AML-193 (cell line): ENCODE measurements at regions not wholly inside any gene's neighbourhood (a gene's known extent, or its start where the extent isn't known, plus 50 kb on each side); places are given as distances from the start of the nearest gene placed in this dataset.
"Not testable (repeated sequence)": the region's sequence is repeated elsewhere in the genome, so short reads cannot be mapped to it uniquely, and the experiment has no call there.

Experiments
- DNase-seq, 2 experiments: peaks; one replicate each; lab custom pipeline; 2025; lab: John Stamatoyannopoulos, UW

DNA sequence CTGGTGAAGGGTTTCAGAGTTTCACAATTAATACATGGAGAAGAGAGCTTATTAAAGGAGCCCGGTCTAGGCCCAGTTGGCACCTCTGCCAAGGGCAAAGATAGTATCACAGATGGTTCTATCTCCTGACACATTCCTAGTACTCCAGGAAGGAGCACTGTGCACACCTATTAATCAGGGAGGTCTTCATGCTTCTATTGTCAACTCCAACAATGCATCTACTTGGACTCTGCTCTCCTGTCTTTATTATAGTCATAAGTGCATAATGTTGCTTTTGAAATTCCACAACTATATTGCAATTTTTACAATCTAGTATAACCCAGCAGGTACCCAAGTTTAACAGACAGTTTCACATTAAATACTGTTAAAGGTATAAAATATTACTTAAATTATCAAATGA lies 174.5 kb upstream of the TSC22D1 start:
- no peak for DNase-seq

DNA sequence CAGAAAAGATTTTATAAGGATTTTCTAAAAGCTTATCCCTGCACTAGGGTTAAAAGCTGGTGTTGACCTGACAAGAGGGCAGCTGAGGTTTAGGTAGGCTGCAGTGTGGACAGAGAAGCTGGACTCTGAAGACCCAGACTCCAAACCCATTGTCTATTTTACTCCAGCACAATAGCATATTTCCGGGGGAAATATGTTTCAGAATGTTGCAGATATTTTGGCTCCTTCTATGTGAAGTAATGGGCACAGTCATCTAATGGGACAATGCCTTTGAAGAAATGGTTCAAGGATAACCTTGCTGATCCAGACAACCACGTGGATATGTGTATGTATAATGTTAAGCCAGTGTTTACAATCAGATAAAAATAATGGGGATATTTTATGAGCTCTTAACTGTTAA lies 173.8 kb upstream of the TSC22D1 start:
- DNase-seq = no peak

- DNase-seq = no peak
These were observed 172.3 kb upstream of the TSC22D1 start for GRCh38 chr13:44748439-44748838.

GRCh38 chr13:44747179-44747578 lies 171.0 kb upstream of the TSC22D1 start:
- no peak for DNase-seq

GRCh38 chr13:44746690-44747089 lies 170.6 kb upstream of the TSC22D1 start:
- no peak for DNase-seq

- no peak for DNase-seq
These were observed 168.9 kb upstream of the TSC22D1 start for GRCh38 chr13:44744880-44745633.

- no peak for DNase-seq
These were observed 163.4 kb upstream of the TSC22D1 start for GRCh38 chr13:44739539-44739938.

DNA sequence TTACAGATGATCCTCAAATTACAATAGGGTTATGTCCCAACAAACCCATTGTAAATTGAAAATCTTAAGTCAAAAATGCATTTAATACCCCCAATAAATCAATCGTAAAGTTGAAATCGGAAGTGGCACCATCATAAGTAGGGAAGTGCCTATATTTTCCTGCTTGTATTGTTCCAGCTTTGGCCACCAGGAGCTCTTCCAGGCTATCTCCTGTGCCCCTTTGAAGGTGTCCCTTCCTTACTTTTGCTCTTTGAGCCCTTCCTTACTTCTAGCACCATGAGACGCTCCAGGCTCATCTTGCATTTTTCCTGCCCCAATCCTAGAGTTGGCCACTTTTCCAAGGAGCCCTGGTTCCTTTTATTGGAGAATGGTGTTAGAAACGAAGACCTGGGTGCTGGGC lies 163.0 kb upstream of the TSC22D1 start:
- no peak for DNase-seq

DNA sequence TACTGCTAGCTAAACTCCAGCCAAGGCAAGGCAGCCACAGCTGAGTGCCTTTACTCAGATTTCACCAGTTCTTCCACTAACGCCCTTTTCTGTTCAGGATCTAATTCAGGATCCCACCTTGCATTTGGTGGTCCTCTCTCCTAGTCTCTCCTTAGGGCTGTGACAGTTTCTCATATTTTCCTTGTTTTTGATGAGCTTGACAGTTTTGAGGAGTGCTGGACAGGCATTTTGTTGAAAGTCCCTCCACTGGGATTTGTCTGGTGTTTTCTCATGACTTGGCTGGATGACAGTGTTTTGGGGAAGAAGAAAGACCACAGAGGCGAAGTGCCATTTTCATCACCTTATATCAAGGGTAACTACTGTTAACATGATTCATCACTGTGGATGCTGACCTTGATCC lies 162.3 kb upstream of the TSC22D1 start:
- no peak for DNase-seq

- DNase-seq = no peak
These were observed 159.7 kb upstream of the TSC22D1 start for GRCh38 chr13:44735806-44736205.

DNA sequence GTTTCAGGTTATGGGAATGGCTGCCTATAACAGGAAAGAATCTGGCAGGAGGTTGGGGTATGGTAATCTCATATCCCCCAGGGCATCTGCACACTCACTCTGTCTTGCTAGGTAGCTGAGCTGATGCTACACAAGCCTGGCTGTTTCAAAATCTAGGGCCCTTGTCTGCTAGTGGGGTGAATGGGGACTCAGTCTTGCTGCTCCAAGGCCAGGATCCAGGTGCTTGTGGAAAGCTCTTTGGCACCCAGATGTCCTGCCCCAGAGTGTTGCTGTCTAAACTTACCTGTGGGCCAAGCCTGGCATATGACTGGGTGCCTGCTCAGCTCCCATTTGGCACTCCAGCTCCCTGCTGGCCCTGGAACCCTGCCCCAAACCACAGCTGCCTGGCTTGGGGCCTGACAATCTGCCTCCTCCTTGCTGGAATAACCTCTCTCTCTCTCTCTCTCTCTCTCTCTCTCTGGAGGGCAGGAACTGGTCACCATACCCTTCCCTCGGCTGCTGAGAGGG lies 158.1 kb upstream of the TSC22D1 start:
- DNase-seq = no peak

DNA sequence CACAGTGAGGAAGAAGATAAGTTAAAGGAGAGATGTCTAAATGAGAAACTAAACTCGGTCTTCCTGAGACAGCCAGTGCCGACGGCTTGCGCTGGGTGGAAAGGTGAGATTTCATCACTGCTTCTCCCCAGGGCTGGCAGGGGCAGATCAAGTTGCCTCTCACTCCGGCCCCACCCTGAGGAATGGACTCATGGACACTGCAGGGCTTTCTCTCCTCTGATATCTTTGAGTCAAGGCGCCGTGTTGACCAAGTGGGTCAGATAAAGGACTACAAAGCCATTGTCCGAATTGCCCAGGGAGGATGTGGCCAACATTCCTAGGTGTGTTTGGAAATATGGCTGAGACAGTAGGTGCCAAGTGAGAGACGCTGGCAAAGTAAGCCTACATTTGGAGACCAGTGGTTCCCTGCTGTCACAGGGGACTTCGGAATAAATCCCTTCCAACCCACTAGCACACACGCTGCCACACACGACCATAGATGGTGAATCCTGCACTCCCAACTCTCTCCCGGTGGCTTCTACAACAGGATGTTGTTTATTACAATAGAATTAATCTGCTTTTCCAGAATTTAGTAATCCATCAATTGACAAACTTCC lies 156.5 kb upstream of the TSC22D1 start:
- DNase-seq = no peak

DNA sequence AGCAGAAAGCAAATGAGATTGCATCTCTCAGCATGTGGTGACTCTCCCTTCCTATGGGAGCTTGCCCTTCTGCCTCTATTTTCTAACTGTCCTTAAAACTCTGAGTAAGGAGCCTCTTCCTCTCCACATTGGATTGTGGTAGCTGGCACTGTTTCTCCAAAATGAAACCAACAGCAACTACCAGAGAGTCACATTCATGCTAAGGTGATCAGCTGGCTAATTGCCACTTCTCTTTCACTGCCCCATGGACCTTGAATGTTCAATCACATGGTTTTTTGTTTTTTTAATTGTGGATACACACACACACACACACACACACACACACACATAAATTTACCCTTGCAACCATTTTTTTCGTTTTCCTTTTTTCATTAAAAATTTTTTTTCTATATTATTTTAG lies 154.7 kb upstream of the TSC22D1 start:
- no peak for DNase-seq

GRCh38 chr13:44730099-44730498 lies 154.0 kb upstream of the TSC22D1 start:
- no peak for DNase-seq

DNA sequence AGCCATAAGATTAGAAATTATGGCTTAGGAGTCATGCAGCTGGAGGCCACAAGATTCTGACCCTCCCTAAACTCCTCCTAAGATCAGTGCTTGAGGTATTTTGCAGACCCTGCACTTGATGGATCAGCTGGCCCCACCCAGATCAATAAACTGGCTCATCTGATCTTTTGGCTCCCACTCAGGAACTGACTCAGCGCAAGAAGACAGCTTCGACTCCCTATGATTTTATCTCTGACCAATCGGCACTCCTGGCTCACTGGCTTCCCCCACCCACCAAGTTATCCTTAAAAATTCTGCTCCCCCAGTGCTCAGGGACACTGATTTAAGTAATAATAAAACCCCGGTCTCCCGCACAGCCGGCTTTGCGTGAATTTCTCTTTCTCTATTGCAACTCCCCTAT lies 151.5 kb upstream of the TSC22D1 start:
- DNase-seq = not testable (repeated sequence)

- DNase-seq = no peak
These were observed 150.6 kb upstream of the TSC22D1 start for GRCh38 chr13:44726778-44727177.

DNA sequence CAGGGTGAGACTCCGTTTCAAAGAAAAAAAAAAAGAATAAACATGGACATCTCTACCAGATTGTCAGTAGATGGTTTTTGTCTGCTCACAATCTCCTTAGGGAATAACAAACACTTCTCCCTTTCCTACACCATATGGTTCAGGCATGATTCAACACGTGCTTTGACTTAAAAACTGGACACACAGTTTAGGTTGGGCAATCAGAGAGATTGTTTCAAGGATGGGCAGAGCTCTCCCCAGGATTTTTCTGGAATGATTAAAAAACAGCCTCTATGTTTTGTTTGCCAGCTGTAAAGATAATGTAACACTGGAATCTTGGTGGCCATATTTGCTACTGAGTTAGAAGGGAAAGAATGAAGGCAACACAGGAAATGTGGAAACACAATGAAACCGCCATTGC lies 150.1 kb upstream of the TSC22D1 start:
- DNase-seq = no peak

DNA sequence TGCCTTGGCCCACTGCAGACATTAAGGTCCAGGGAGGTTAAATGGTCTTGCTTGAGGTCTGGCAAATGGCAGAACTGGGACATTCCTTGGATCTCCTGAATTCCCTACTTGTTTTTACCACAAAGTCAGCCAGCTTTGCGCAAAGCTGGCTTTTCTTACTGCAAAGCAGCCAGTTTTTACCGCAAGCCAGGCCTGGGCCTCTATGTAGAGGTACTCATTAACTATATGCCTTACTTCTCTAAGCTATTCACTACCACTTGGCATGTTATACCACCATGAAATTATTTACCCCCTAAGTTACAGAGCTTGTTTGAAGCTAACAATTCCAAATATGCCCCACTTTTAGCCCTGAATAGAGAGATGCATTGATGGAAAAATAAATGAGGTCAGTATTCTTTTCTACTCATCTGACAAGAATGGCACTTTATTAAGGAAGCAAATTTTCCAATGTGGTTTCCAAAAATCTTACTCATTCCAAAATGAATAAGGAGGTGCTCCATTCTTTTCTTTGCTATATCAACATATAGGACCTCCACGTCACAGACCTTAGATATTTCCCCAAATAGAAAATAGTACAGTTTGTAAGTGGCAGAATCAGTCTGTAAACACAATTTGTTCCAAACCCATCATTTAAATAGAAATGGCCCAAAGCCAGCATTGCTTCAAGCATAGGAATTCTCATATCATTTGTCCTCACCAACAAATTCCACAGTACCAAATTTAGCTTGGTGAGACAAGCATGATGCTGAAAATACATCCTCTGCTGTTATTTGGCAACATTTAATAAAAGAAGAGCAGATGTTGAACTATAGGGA lies 143.9 kb upstream of the TSC22D1 start:
- no peak for DNase-seq

DNA sequence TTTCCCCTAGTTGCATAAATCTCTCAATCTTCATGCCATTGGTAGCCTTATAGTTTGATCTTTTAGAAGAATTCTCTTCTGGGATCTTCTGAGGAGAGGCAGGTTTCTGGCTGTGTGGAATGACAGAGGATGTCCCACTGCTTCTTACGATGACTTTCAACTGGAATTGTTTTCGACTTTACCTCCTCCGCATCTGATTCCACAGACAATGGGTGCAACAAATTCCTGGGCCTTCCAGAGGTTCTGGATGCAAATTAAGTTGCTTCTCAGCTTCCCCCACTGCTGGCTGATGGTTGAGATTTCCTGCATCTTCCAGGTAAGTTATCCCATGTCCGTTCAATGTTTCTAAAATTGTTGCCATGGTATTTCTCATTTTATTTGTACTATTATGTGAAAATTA lies 142.3 kb upstream of the TSC22D1 start:
- no peak for DNase-seq

DNA sequence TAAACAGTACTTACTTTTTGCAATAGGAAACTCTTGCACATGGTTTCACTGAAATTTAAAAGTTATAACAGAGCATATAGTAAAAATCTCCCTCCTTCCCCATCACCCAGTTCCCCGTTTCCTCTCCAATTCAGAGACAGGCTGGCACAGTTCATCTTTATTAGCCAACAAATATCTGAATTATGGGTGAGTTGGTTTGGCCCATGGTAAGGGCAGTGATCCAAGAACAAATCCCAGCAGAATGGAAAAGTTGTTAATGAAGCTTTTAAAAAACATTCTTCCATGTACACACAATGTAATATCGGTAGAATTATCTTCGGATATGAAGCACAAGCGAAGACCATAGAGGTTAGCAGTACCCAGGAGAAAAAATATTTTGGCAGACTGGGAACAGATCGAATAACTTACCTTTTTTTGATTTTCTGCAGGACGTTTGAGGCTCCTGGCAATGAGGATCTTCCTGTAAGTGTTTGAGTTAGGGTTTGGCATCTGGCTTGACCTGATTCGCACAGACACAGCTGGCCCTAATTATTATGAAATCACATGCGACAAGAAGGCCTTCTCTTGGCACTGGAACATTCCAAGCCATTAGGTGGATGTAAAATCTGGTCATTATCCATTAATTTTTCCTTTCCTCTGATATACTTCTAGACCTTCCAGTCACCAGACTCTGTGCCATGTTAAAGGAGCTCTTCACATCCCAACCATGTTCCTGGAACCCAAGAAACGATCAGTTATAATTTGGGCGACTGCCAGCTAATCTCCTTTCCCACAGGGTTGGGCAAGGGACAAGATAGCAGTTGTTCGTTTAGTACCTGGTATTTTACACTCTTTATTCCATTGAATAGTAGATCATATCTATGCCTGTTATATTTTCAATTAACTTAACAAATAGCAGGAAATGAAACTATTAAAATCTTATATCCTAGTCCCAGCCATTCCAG lies 139.4 kb upstream of the TSC22D1 start:
- DNase-seq = no peak

DNA sequence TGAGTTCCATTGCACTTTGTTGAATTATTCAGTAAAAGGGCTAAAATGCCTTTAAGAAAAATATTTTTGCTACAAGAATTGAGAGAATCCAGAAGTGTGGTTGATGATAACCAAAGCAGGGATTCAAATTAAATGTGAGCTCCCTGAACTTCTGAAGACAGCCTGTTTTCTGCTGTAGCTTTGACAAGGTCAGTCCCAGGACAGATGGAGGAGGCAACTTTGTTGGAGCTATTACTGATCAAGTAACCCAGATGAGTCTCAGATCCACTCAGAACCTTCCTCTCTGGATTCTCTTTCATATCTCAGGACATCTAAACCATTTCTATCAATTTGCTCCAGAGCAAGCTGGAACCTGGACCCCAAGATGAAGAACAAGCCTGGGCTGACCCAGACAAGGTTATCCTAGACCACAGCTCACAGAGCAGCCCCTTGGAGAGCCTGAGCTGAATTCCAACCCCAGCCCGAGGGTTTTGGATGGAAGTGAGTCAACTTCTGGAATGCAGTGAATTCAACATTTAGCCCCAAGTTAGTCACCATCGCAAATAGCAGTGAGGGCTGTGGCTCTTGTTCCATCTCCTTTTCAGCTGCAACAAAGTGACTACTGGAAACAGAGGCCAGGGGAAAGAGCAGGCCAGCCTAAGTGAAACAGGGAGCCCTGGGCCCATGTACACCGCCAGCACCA lies 137.8 kb upstream of the TSC22D1 start:
- DNase-seq = no peak
